ENCODE measurements at regions not wholly inside any gene's neighbourhood (a gene's known extent, or its start where the extent isn't known, plus 50 kb on each side); places are given as distances from the start of the nearest gene placed in this dataset.

DNA sequence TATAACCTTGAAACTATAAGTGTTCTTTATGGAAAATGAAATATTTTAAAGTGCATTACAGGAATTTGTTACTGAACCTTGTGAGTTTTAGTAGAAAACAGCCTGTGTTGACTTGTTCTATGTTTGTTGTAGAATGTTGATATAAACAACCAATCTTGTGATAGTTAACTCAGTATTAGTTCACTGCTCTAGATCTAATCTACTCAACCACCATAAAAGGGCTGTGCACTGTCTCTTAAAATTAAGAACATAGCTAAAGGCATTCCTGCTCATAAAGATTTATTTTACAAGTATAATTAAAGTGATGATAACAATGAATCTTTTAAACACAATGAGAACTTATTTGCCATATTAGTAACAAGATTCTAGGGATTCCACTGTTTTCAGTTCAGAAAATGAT, 110.5 kb upstream of the KLF7 start:
- TF ChIP-seq EP300 (IDR thresholded peaks at IDR 0.05; ENCODE audit: borderline replicate concordance) (no peak), TCF12 (IDR thresholded peaks at IDR 0.05; ENCODE audit: low read depth) (no peak), NFIC (IDR thresholded peaks at IDR 0.05) (no peak), TEAD4 (IDR thresholded peaks at IDR 0.05) (no peak), ZBTB7A (IDR thresholded peaks at IDR 0.05; ENCODE audit: low read depth) (no peak), FOXM1 (IDR thresholded peaks at IDR 0.05; ENCODE audit: borderline replicate concordance, low read depth) (no peak), RAD21 (IDR thresholded peaks at IDR 0.05; ENCODE audit: low read depth) (no peak), CREB1 (IDR thresholded peaks at IDR 0.05; ENCODE audit: low read depth) (no peak), CEBPB (IDR thresholded peaks at IDR 0.05) (no peak)
- TF ChIP-seq, protein P1, sequence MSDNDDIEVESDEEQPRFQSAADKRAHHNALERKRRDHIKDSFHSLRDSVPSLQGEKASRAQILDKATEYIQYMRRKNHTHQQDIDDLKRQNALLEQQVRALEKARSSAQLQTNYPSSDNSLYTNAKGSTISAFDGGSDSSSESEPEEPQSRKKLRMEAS (IDR thresholded peaks at IDR 0.05) = no peak
- TF ChIP-seq, protein P2, sequence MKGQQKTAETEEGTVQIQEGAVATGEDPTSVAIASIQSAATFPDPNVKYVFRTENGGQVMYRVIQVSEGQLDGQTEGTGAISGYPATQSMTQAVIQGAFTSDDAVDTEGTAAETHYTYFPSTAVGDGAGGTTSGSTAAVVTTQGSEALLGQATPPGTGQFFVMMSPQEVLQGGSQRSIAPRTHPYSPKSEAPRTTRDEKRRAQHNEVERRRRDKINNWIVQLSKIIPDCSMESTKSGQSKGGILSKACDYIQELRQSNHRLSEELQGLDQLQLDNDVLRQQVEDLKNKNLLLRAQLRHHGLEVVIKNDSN (IDR thresholded peaks at IDR 0.05) = no peak
- TF ChIP-seq, protein P3, sequence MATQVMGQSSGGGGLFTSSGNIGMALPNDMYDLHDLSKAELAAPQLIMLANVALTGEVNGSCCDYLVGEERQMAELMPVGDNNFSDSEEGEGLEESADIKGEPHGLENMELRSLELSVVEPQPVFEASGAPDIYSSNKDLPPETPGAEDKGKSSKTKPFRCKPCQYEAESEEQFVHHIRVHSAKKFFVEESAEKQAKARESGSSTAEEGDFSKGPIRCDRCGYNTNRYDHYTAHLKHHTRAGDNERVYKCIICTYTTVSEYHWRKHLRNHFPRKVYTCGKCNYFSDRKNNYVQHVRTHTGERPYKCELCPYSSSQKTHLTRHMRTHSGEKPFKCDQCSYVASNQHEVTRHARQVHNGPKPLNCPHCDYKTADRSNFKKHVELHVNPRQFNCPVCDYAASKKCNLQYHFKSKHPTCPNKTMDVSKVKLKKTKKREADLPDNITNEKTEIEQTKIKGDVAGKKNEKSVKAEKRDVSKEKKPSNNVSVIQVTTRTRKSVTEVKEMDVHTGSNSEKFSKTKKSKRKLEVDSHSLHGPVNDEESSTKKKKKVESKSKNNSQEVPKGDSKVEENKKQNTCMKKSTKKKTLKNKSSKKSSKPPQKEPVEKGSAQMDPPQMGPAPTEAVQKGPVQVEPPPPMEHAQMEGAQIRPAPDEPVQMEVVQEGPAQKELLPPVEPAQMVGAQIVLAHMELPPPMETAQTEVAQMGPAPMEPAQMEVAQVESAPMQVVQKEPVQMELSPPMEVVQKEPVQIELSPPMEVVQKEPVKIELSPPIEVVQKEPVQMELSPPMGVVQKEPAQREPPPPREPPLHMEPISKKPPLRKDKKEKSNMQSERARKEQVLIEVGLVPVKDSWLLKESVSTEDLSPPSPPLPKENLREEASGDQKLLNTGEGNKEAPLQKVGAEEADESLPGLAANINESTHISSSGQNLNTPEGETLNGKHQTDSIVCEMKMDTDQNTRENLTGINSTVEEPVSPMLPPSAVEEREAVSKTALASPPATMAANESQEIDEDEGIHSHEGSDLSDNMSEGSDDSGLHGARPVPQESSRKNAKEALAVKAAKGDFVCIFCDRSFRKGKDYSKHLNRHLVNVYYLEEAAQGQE (IDR thresholded peaks at IDR 0.05; ENCODE audit: low read depth) = no peak

DNA sequence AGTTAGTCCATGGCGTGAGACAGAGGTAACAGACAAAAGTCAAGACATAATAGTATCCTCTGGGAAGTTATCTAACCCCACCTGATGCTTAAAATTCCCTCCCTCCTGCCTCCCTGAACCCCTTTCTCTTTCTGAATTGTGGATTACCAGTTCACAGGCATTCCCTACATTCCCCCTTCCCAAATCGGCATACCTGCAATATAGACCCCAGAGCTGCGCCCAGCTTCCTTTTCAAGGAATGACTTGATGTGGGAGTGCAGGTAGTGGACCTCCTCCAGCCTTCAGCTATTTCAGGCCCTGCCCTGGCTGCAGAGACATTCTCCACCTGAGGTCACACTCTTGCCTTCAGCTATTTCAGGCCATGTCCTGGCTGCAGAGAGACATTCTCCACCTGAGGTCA, 111.1 kb upstream of the KLF7 start:
- TF ChIP-seq EP300 (IDR thresholded peaks at IDR 0.05; ENCODE audit: borderline replicate concordance) (no peak), ZBTB7A (IDR thresholded peaks at IDR 0.05; ENCODE audit: low read depth) (no peak), TCF12 (IDR thresholded peaks at IDR 0.05; ENCODE audit: low read depth) (no peak), FOXM1 (IDR thresholded peaks at IDR 0.05; ENCODE audit: borderline replicate concordance, low read depth) (no peak), YY1 (IDR thresholded peaks at IDR 0.05; ENCODE audit: low read depth) (no peak), RAD21 (IDR thresholded peaks at IDR 0.05; ENCODE audit: low read depth) (no peak)
- TF ChIP-seq, protein P3 (IDR thresholded peaks at IDR 0.05; ENCODE audit: low read depth) = no peak

DNA sequence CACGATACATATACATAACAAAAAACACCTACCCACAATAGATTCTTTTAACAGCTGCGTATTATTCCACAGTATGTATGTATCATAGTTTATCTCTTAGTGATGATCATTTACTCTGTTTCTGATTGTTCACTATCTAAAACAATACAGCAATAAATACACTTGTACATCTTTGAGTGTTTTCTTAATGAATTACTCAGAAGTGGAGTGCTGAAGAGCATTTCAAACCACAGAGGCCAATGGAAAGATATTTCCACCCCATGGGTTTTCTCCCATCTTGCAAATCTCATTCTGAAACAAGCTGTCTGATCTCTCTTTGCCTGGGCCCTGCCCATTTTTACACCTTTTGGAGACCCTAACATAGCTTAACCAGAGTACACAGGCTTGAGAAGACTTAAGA, 113.8 kb upstream of the KLF7 start:
- TF ChIP-seq TEAD4 (IDR thresholded peaks at IDR 0.05) = no peak
- TF ChIP-seq YY1 (IDR thresholded peaks at IDR 0.05; ENCODE audit: low read depth) = no peak
- TF ChIP-seq TCF12 (IDR thresholded peaks at IDR 0.05; ENCODE audit: low read depth) = no peak
- TF ChIP-seq ZBTB7A (IDR thresholded peaks at IDR 0.05; ENCODE audit: low read depth) = no peak
- TF ChIP-seq, protein P2 (IDR thresholded peaks at IDR 0.05) = no peak
- no peak for TF ChIP-seq TAF1 (IDR thresholded peaks at IDR 0.05; ENCODE audit: low read depth)

DNA sequence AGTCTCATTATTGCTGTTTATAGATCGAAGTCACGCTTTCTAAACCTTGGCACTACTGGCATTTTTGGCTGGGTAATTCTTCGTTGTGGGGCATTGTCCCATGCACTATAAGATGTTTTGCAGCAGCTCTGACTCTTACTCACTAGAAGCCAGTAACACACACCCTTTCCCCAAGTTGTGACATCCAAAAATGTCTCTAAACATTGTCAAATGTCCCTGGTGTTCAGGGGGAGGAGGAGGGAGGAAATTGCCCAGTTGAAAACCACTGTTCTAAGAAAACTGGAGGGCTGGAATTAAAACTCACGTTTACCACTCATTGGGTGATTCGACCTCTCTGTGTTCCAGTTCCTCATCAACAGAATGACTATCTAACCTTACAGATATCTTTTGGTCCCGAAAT, 115.7 kb upstream of the KLF7 start:
- TF ChIP-seq CREB1 (IDR thresholded peaks at IDR 0.05; ENCODE audit: low read depth) (no peak), EGR1 (IDR thresholded peaks at IDR 0.05) (no peak)

DNA sequence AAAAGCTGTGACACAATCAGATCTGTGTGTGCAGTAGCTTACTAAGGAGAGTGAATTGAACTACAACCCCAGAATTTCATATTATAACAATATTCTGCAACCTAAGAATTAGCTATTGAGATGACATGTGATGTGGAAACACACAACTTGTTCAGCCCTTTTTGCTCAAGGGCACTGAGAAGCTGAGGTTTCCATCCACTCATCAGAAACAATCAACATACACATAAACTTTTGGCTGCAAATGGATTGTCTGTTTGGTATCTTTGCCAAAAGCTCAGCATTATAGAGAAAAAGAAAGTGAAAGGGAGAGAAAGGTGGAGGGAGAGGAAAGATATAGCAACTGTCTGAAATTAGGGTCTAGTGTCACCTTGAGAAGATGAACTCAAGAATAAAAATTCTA, 117.2 kb upstream of the KLF7 start:
- TF ChIP-seq TCF12 (IDR thresholded peaks at IDR 0.05; ENCODE audit: low read depth) = no peak
- TF ChIP-seq ZBTB7A (IDR thresholded peaks at IDR 0.05; ENCODE audit: low read depth) = no peak

DNA sequence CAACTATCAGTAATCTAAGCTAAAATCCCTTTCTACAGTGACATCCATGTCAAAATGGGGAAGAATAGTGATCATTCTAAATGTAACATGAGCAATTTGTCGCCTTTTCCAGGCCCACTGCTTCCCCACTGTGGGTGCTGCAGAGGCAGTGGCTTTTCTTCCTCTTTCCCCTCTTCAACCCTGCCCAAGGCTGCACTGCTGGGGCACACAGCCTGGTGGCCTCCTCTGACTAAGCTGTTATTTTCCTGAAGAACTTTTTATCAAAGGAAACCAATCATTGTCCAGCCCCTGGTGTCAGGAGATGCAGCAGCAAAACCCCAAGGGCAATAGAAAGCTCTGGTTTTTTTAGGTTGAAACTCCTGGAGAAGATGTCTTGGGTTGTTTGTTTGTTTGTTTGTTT, 117.6 kb upstream of the KLF7 start:
- TF ChIP-seq, protein P3 (IDR thresholded peaks at IDR 0.05; ENCODE audit: low read depth) = no peak
- no peak for TF ChIP-seq EP300 (IDR thresholded peaks at IDR 0.05; ENCODE audit: borderline replicate concordance)
- no peak for TF ChIP-seq FOXM1 (IDR thresholded peaks at IDR 0.05; ENCODE audit: borderline replicate concordance, low read depth)
- TF ChIP-seq RAD21 (IDR thresholded peaks at IDR 0.05; ENCODE audit: low read depth) = no peak
- no peak for TF ChIP-seq YY1 (IDR thresholded peaks at IDR 0.05; ENCODE audit: low read depth)
- TF ChIP-seq CREB1 (IDR thresholded peaks at IDR 0.05; ENCODE audit: low read depth) = no peak
- no peak for TF ChIP-seq EGR1 (IDR thresholded peaks at IDR 0.05)
- TF ChIP-seq CEBPB (IDR thresholded peaks at IDR 0.05) = no peak
- no peak for TF ChIP-seq NFIC (IDR thresholded peaks at IDR 0.05)
- TF ChIP-seq TCF12 (IDR thresholded peaks at IDR 0.05; ENCODE audit: low read depth) = no peak
- TF ChIP-seq, protein P1 (IDR thresholded peaks at IDR 0.05) = no peak
- TF ChIP-seq TEAD4 (IDR thresholded peaks at IDR 0.05) = no peak
- TF ChIP-seq, protein P2 (IDR thresholded peaks at IDR 0.05) = no peak
- no peak for TF ChIP-seq TAF1 (IDR thresholded peaks at IDR 0.05; ENCODE audit: low read depth)

Measured in Ishikawa (cell line).